ENCODE measurements at regions not wholly inside any gene's neighbourhood (a gene's known extent, or its start where the extent isn't known, plus 50 kb on each side); places are given as distances from the start of the nearest gene placed in this dataset.

DNA sequence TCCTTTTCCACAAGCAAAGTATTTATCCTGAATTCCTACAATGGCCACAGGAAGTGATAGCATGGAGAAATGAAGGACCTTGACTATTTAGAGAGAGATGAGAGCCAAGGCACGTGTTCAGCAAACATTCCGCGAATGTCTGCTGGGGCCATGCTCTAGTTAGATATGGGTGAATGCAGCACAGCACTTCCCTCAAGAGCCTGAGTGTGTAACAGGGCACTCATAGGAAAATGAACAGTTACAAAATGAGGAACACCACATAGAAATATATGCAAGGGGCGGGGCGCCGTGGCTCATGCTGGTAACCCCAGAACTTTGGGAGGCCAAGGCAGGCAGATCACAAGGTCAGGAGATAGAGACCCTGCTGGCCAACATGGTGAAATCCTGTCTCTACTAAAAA lies 406.9 kb downstream of the NR2F2 start:
- TF ChIP-seq CREB1 (IDR thresholded peaks at IDR 0.05; ENCODE audit: low read depth) = no peak
- no peak for TF ChIP-seq EGR1 (IDR thresholded peaks at IDR 0.05)
- TF ChIP-seq, protein P1, sequence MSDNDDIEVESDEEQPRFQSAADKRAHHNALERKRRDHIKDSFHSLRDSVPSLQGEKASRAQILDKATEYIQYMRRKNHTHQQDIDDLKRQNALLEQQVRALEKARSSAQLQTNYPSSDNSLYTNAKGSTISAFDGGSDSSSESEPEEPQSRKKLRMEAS (IDR thresholded peaks at IDR 0.05) = no peak
